ENCODE measurements at regions not wholly inside any gene's neighbourhood (a gene's known extent, or its start where the extent isn't known, plus 50 kb on each side); places are given as distances from the start of the nearest gene placed in this dataset.

DNA sequence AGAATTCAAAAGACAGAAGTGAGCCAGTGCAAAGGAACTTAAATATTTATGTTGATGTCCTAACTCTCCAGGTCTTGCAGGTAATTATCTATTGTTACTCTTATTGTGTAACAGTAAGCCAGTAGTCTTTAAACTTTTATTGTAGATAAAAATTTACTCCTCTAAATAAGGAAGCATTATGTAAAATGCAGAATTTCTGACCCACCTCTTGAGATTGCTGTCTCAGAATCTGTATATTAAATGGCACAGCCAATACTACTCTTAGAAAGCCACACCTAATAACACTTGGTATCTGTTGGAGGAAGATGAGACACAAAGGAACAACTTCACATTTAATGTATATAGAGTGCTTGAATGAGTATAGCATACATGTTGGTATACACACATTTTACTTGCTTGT lies 613.5 kb upstream of the ZNF804A start:
- Mint-ChIP-seq H3K4me1 (no peaks in the 10 kb centered on the region), H3K9me3 (peaks cover 3 to 39% (median 27%) of the 10 kb centered on the region in 6 donors), H3K4me3 (no peak overlapping the region), H3K36me3 (no peaks in the 10 kb centered on the region), H3K27me3 (ENCODE audit: low read depth in 3 of 3) (no peaks in the 10 kb centered on the region), H3K27ac (no peak overlapping the region)
- DNase-seq = no peak

DNA sequence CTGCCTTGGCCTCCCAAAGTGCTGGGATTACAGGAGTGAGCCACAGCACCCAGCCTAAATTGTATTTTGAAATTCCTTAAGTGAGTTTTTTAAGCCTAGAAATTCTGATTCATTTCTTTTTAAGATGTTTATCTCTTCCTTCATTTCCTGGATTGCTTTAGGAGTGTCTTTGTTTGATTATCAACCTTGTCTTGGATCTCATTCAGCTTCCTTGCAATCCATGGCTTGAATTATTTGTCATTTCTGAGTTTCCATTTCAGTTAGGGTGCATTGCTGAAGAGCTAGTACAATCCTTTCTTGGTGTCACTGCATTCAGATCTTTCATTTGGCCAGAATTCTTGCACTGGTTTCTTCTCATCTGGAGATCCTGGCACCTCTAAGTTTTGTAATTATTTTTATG lies 606.4 kb upstream of the ZNF804A start:
- no peaks in the 10 kb centered on the region for H3K4me1 Mint-ChIP-seq
- H3K36me3 Mint-ChIP-seq = no peaks in the 10 kb centered on the region
- no peak overlapping the region for H3K27ac Mint-ChIP-seq
- no peak for DNase-seq
- no peaks in the 10 kb centered on the region for H3K27me3 Mint-ChIP-seq (ENCODE audit: low read depth in 3 of 3)
- peaks cover 5 to 51% (median 34%) of the 10 kb centered on the region in 6 donors for H3K9me3 Mint-ChIP-seq
- H3K4me3 Mint-ChIP-seq = no peak overlapping the region

DNA sequence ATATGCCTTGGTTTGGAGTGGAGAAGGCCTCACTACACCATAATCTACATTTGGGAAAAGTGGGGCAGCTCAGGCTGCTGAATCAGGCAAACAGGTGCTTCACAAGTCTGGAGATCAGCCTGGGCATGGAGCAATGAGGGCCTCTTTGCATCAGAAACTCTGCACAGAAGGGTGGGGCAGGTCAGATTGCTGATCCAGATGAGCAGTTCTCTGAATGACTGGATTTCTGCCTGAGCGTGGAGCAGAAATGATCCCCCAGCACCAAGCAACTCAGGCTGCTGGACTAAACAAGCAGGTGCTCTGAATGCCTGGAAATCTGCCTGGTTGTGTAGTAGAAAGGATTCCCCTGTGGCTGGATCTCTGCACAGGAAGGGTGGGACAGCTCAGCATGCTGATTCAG lies 605.3 kb upstream of the ZNF804A start:
- H3K27ac Mint-ChIP-seq = no peak overlapping the region
- no peaks in the 10 kb centered on the region for H3K36me3 Mint-ChIP-seq
- H3K4me1 Mint-ChIP-seq = no peaks in the 10 kb centered on the region
- no peak overlapping the region for H3K4me3 Mint-ChIP-seq
- H3K27me3 Mint-ChIP-seq (ENCODE audit: low read depth in 3 of 3) = peaks cover 0 to 2% (median 0%) of the 10 kb centered on the region in 3 donors
- no peak for DNase-seq
- H3K9me3 Mint-ChIP-seq = peaks cover 10 to 60% (median 33%) of the 10 kb centered on the region in 6 donors

DNA sequence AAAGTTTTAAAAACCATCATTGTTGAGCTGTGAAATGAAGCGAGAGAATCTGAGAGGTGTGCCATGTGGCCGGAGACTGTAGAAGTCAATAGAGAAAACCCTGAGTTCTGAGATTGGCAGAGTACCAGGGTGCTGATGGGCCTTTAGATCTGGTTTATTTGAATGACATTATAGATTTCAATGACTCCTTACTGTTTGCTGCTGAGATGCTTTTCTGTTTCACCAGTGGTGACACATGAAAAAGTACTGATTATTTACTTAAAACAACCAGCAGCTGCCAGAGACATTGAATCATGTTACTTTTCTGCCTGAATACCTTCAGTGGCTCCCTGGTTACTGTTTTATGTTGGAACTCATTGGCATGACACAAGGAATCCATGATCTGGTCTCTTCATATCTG lies 602.7 kb upstream of the ZNF804A start:
- Mint-ChIP-seq H3K27ac (no peak overlapping the region), H3K9me3 (peaks cover 12 to 54% (median 27%) of the 10 kb centered on the region in 6 donors), H3K27me3 (ENCODE audit: low read depth in 3 of 3) (peaks cover 0 to 2% (median 0%) of the 10 kb centered on the region in 3 donors), H3K36me3 (no peaks in the 10 kb centered on the region), H3K4me3 (no peak overlapping the region), H3K4me1 (no peaks in the 10 kb centered on the region)
- no peak for DNase-seq

DNA sequence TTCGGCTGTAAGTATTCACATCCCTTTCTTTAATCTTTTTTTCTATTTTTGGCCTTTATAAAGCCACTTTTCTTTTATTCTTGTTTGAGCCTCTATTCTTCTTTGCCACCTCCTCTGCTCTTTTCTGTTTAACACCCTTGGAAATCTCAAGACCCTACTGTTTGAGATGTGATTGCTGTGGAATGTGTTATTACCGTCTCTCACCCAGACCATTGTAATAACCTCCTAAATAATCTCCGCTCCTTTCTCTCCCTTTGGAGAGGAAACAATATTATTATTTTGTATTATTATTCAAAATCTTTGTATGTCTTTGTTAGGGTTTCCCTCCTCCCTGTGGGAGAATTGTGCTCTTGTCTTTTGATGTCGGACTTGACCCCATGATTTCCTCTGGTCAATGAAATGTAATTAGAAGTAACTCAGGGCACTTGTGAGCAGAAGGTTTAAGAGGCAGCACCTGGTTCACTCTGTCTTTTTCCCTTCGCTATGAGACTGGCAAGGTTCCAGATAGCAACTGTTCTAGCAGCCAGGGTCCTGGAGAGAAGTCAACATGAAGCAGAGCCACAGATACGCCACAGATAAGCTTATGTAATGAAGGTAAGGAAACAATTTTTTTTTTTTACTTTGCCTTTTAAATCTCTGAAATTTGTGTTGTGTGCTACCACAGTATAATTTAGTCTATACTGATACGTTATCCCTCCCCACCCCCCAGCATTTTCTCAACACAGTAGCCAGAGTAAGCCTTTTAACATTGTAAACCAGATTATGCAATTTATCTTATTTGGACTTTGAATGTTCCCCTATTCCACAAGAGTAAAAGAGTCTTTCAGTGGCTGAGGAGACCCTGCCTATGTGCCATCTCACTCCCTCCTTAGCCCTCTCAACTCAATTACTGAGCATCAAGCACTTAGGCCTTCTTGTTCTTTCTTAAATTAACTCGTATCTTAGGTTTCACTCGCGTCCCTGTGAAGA lies 601.2 kb upstream of the ZNF804A start:
- H3K27me3 Mint-ChIP-seq (ENCODE audit: low read depth in 3 of 3) = peaks cover 0 to 2% (median 0%) of the 10 kb centered on the region in 3 donors
- H3K9me3 Mint-ChIP-seq = peaks cover 14 to 47% (median 24%) of the 10 kb centered on the region in 6 donors

DNA sequence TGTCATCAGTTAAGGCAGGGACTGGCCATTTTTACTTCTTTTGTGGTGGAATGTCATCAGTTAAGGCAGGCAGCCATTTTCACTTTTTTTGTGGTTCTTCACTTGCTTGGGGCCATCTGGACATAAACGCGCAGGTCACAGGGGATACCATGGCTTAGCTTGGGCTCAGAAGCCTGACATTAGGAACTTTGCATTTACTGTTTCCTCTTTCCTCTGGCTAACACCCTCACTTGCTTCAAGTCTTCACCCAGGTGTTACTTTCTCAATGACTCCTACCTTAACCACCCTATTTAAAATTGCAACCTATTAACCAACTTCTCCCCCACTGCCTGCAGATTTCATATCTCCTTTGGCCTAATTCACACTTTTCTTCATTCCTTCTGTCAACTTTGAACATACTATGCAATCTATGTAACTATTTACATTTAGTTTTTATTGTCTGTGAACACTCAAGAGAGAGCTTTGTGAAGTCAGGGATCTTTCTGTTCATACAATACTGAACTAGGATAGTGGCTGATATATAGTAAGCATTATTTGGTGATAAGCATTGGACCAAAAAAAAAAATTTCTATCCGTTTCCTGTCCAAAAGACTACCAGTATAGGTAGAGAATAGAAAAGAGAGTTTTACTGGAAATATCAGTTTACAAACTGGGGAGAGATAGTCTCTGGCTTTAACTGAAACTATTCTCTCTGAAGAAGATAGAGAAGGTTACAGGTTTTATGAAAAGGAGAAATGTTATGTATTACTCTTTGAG lies 600.1 kb upstream of the ZNF804A start:
- Mint-ChIP-seq H3K27ac (no peak overlapping the region), H3K27me3 (ENCODE audit: low read depth in 3 of 3) (peaks cover 0 to 2% (median 0%) of the 10 kb centered on the region in 3 donors), H3K36me3 (no peaks in the 10 kb centered on the region), H3K4me1 (no peaks in the 10 kb centered on the region), H3K9me3 (peaks cover 13 to 48% (median 24%) of the 10 kb centered on the region in 6 donors), H3K4me3 (no peak overlapping the region)
- no peak for DNase-seq

More for the DNA sequence above, 601.2 kb upstream of the ZNF804A start:
- DNase-seq = no peak
- Mint-ChIP-seq H3K27ac (no peak overlapping the region), H3K4me1 (no peaks in the 10 kb centered on the region), H3K36me3 (no peaks in the 10 kb centered on the region), H3K4me3 (no peak overlapping the region)

DNA sequence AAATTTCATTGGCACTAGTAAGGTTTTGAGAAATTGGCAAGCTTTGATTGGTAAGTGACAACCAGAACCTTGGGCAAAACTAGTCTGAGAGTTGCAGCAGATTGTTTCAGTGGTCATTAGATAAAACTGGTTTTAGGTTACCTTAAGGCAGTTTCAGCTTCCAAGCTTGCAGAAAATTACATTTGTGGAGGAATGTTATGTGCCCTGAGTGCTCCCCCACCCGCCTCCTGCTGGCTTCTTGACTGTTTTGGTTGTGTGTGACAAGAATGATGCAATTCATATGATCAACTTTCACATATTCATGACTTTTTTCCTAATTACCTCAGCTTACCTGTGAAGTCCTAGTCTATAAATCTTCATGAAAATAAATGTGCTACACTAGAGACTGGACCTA lies 599.5 kb upstream of the ZNF804A start:
- H3K4me1 Mint-ChIP-seq = no peaks in the 10 kb centered on the region
- no peak overlapping the region for H3K4me3 Mint-ChIP-seq
- no peak for DNase-seq
- H3K27ac Mint-ChIP-seq = no peak overlapping the region
- no peaks in the 10 kb centered on the region for H3K36me3 Mint-ChIP-seq
- H3K9me3 Mint-ChIP-seq = peaks cover 13 to 42% (median 21%) of the 10 kb centered on the region in 6 donors
- H3K27me3 Mint-ChIP-seq (ENCODE audit: low read depth in 3 of 3) = peaks cover 0 to 2% (median 0%) of the 10 kb centered on the region in 3 donors

DNA sequence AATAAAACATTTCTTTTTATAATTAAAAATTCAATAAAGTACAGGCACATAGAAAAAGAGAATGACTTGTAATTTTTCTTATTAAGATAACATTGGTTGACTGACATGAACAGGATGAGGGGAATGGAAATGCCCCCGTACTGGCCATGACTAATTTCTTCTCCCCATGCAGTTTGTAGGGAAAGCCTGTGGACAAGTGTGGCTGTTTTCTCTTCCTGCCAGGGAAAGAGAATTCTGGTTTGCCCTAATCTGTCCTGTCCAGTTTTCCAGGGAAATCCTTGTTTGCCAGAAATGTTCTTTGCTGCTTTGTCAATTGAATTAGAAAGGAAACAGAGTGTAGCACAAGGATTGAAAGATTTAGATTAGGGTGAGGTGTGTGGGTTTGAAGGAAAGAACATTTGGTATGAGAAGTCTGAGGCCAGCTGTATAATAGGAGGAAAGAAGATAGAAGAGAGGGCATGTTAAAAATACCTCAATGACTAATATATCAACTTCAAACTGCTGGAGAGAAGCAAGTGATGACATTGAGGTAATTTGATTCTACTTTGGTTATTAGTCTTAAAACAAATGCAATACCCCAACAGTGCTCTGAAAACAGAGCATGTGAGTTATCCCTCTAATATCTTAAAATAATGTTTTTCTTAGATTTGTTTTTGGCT lies 593.9 kb upstream of the ZNF804A start:
- H3K36me3 Mint-ChIP-seq = no peaks in the 10 kb centered on the region
- H3K9me3 Mint-ChIP-seq = peaks cover 5 to 15% (median 14%) of the 10 kb centered on the region in 6 donors
- DNase-seq = no peak
- H3K4me3 Mint-ChIP-seq = no peak overlapping the region
- no peak overlapping the region for H3K27ac Mint-ChIP-seq
- no peaks in the 10 kb centered on the region for H3K27me3 Mint-ChIP-seq (ENCODE audit: low read depth in 3 of 3)
- no peaks in the 10 kb centered on the region for H3K4me1 Mint-ChIP-seq

DNA sequence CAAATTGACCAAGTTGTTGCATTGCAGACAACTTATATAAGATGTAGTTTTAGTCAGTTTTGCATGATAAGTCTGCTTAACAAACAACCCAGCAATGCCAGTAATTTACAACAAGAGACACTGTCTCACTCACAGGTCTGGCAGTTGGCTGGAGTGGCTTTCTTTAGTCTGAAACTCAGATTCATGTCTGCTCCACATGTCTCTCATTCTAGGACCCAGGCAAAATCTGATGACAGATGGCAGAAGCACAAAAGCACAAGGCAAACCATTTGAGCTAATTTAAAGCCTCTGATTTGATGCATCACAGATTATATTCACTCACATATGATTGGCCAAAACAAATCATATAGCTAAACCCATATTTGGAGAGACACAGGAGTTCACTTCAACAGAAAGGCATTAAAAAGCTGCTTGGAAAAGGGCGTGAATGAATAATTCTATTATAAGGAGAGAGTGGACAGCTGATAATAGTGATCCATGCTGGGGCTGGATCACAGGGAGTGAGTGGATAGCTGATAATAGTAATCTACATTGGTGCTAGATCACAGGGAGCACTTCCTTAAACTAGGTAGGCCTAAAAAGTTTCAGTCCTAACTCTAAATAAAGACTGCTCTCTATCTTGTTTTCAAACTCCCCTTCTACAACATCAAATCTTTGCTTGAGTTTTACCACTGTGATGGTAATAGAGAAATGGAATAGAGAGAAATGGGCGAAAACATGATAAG lies 593.2 kb upstream of the ZNF804A start:
- DNase-seq = no peak
- no peaks in the 10 kb centered on the region for H3K36me3 Mint-ChIP-seq
- H3K27me3 Mint-ChIP-seq (ENCODE audit: low read depth in 3 of 3) = no peaks in the 10 kb centered on the region
- no peak overlapping the region for H3K4me3 Mint-ChIP-seq
- no peaks in the 10 kb centered on the region for H3K4me1 Mint-ChIP-seq
- no peak overlapping the region for H3K27ac Mint-ChIP-seq
- H3K9me3 Mint-ChIP-seq = peaks cover 5 to 14% (median 13%) of the 10 kb centered on the region in 6 donors

DNA sequence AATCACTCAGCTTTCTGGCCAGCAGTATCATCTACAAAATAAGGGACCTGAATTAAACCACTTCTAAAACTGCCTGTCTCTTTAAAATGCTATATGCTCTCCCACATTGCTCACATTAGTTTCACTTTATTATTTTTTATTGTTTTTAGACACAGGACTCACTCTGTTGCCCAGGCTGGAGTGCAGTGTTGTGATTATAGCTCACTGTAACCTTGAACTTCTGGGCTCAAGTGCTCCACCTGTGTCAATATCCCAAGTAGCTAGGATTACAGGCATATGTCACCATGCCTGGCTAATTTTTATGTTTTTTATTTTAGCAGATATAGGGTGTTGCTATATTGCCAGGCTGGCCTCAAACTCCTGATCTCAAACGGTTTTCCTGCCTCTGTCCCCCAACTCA lies 591.3 kb upstream of the ZNF804A start:
- Mint-ChIP-seq H3K9me3 (peaks cover 5 to 14% (median 9%) of the 10 kb centered on the region in 6 donors), H3K27me3 (ENCODE audit: low read depth in 3 of 3) (no peaks in the 10 kb centered on the region), H3K36me3 (no peaks in the 10 kb centered on the region), H3K27ac (no peak overlapping the region), H3K4me3 (no peak overlapping the region), H3K4me1 (no peaks in the 10 kb centered on the region)
- DNase-seq = no peak

DNA sequence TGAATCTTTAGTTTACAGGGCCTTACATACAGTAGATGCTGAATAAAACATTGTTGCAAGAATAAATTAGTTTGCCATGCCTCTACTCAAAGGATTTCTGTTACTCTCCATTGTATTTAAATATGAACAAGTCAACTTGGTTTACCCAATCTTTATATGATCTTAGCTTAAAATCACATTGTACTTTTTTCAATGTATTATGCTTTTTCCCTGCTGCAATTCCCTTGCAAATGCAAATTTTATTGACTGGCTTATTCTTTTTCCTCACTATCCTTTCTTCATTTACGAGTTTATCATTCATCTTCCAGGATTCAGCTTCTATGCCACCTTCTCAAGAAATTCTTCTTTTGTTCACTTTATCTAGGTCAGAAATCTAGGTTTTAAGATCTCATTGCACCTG lies 571.4 kb upstream of the ZNF804A start:
- no peak for DNase-seq
- Mint-ChIP-seq H3K27ac (no peak overlapping the region), H3K27me3 (ENCODE audit: low read depth in 3 of 3) (no peaks in the 10 kb centered on the region), H3K36me3 (peaks cover 0 to 4% (median 0%) of the 10 kb centered on the region in 3 donors), H3K4me3 (no peak overlapping the region), H3K9me3 (peaks cover 6 to 47% (median 20%) of the 10 kb centered on the region in 6 donors), H3K4me1 (no peaks in the 10 kb centered on the region)

DNA sequence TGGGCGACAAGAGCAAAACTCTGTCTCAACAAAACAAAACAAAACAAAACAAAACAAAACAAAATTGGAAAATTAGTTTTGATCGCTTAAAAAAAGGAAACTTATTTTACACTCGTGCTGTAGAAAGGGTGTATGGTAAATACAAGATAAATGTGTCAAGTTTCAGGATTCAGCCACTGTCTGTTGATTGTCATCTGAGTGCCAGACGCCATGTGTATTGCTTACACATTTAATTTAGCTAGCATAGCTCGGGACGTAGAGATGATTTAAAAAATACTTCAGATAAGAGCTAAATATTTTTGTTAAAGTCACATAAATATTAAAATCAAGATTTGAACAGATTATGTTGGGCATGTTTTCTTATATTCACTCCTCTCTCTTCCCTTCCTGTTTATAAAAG lies 568.1 kb upstream of the ZNF804A start:
- no peak overlapping the region for H3K4me3 Mint-ChIP-seq
- H3K27ac Mint-ChIP-seq = no peak overlapping the region
- H3K9me3 Mint-ChIP-seq = peaks cover 0 to 28% (median 10%) of the 10 kb centered on the region in 6 donors
- no peaks in the 10 kb centered on the region for H3K4me1 Mint-ChIP-seq
- no peaks in the 10 kb centered on the region for H3K36me3 Mint-ChIP-seq
- H3K27me3 Mint-ChIP-seq (ENCODE audit: low read depth in 3 of 3) = no peaks in the 10 kb centered on the region
- no peak for DNase-seq

DNA sequence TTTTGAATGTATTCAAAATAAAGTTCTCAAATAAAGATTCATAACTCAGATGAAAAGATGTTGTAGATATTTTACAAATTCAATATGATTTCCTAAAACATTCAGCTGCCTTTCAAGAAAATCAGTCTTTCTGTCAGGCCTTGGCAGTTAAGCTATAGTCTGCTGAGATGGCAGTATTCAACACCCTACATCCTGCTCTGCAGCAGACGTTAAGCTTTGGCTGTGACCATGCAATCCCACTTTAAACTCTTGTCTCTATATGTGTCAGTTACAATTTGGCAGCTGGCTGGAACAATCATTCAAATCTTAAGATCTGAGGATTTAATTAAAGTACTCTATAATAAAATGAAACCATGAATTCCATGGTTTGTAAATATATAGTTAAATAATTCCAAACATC lies 567.3 kb upstream of the ZNF804A start:
- DNase-seq = no peak
- H3K9me3 Mint-ChIP-seq = peaks cover 3 to 31% (median 9%) of the 10 kb centered on the region in 6 donors
- H3K36me3 Mint-ChIP-seq = no peaks in the 10 kb centered on the region
- H3K27ac Mint-ChIP-seq = no peak overlapping the region
- no peak overlapping the region for H3K4me3 Mint-ChIP-seq
- H3K27me3 Mint-ChIP-seq (ENCODE audit: low read depth in 3 of 3) = no peaks in the 10 kb centered on the region
- no peaks in the 10 kb centered on the region for H3K4me1 Mint-ChIP-seq

Measured in immature natural killer cell (primary cell).